ENCODE measurements at regions not wholly inside any gene's neighbourhood (a gene's known extent, or its start where the extent isn't known, plus 50 kb on each side); places are given as distances from the start of the nearest gene placed in this dataset.
A peak's percentile ranks its signal among the peaks of the same experiment; 100 is the strongest.
"Not testable (repeated sequence)": the region's sequence is repeated elsewhere in the genome, so short reads cannot be mapped to it uniquely, and the experiment has no call there.

GRCh38 chr9:41754822-41755221 is 374.4 kb downstream of the CNTNAP3B start:
- not testable (repeated sequence) for DNase-seq (ENCODE audit: low spot score)

GRCh38 chr9:41754403-41754802 is 374.8 kb downstream of the CNTNAP3B start:
- DNase-seq (ENCODE audit: low spot score) = not testable (repeated sequence)

GRCh38 chr9:41741897-41742296 is 387.3 kb downstream of the CNTNAP3B start:
- not testable (repeated sequence) for DNase-seq (ENCODE audit: low spot score)

GRCh38 chr9:41741173-41741572 is 388.1 kb downstream of the CNTNAP3B start:
- not testable (repeated sequence) for DNase-seq (ENCODE audit: low spot score)

GRCh38 chr9:41738681-41739080 is 390.5 kb downstream of the CNTNAP3B start:
- not testable (repeated sequence) for DNase-seq (ENCODE audit: low spot score)

GRCh38 chr9:41699190-41699589 is 430.0 kb downstream of the CNTNAP3B start:
- DNase-seq (ENCODE audit: low spot score) = not testable (repeated sequence)

GRCh38 chr9:41697080-41697479 is 432.1 kb downstream of the CNTNAP3B start:
- DNase-seq (ENCODE audit: low spot score) = not testable (repeated sequence)

GRCh38 chr9:41679312-41679711 is 449.9 kb downstream of the CNTNAP3B start:
- DNase-seq (ENCODE audit: low spot score) = not testable (repeated sequence)

GRCh38 chr9:41663497-41664036 is 465.7 kb downstream of the CNTNAP3B start:
- not testable (repeated sequence) for DNase-seq (ENCODE audit: low spot score)

GRCh38 chr9:41658706-41659105 is 469.6 kb upstream of the ZNG1F start:
- DNase-seq (ENCODE audit: low spot score) = not testable (repeated sequence)

GRCh38 chr9:41658116-41658515 is 469.0 kb upstream of the ZNG1F start:
- DNase-seq (ENCODE audit: low spot score) = not testable (repeated sequence)

- DNase-seq (ENCODE audit: low spot score) = not testable (repeated sequence)
Observed at GRCh38 chr9:41657141-41657540, 468.0 kb upstream of the ZNG1F start.

- not testable (repeated sequence) for DNase-seq (ENCODE audit: low spot score)
Observed at GRCh38 chr9:41655071-41655554, 466.0 kb upstream of the ZNG1F start.

- DNase-seq (ENCODE audit: low spot score) = not testable (repeated sequence)
Observed at GRCh38 chr9:41654349-41654748, 465.2 kb upstream of the ZNG1F start.

GRCh38 chr9:41653560-41654340 is 464.6 kb upstream of the ZNG1F start:
- not testable (repeated sequence) for DNase-seq (ENCODE audit: low spot score)

GRCh38 chr9:41652800-41653199 is 463.7 kb upstream of the ZNG1F start:
- DNase-seq (ENCODE audit: low spot score) = not testable (repeated sequence)

GRCh38 chr9:41652100-41652713 is 463.1 kb upstream of the ZNG1F start:
- DNase-seq (ENCODE audit: low spot score) = not testable (repeated sequence)

- DNase-seq (ENCODE audit: low spot score) = not testable (repeated sequence)
Observed at GRCh38 chr9:41650086-41650485, 461.0 kb upstream of the ZNG1F start.

GRCh38 chr9:41648564-41648963 is 459.4 kb upstream of the ZNG1F start:
- DNase-seq (ENCODE audit: low spot score) = peak; percentile 32

GRCh38 chr9:41646246-41646645 is 457.1 kb upstream of the ZNG1F start:
- DNase-seq (ENCODE audit: low spot score) = not testable (repeated sequence)

- DNase-seq (ENCODE audit: low spot score) = peak; percentile 53
Observed at GRCh38 chr9:41643571-41644279, 454.6 kb upstream of the ZNG1F start.

- not testable (repeated sequence) for DNase-seq (ENCODE audit: low spot score)
Observed at GRCh38 chr9:41633726-41634125, 444.6 kb upstream of the ZNG1F start.

Measured in CD4-positive, alpha-beta T cell treated with Interleukin-15 for 4 hours (primary cell).